SH-SY5Y (cell line): ENCODE measurements at regions not wholly inside any gene's neighbourhood (a gene's known extent, or its start where the extent isn't known, plus 50 kb on each side); places are given as distances from the start of the nearest gene placed in this dataset.

Experiments used
- GATA2 ChIP-seq: IDR thresholded peaks from 2 replicates; pipeline ENCODE4 v1.6.1; 2011; ENCODE audit warnings: mild to moderate bottlenecking, low read depth, low read length
- GATA3 ChIP-seq: IDR thresholded peaks from 2 replicates; pipeline ENCODE4 v1.6.1; 2011; ENCODE audit warnings: low read depth, mild to moderate bottlenecking, low read length, moderate library complexity

GRCh38 chr5:51816427-51816826 lies 433.2 kb downstream of the ISL1 start:
- no peak for TF ChIP-seq GATA2
- TF ChIP-seq GATA3, result no peak
